RKO (cell line): ENCODE measurements at regions not wholly inside any gene's neighbourhood (a gene's known extent, or its start where the extent isn't known, plus 50 kb on each side); places are given as distances from the start of the nearest gene placed in this dataset.

Source experiments
- DNase-seq: peaks from one replicate; pipeline ENCODE4 v3.0.0-alpha.2; 2016; ENCODE audit warnings: low spot score

DNA sequence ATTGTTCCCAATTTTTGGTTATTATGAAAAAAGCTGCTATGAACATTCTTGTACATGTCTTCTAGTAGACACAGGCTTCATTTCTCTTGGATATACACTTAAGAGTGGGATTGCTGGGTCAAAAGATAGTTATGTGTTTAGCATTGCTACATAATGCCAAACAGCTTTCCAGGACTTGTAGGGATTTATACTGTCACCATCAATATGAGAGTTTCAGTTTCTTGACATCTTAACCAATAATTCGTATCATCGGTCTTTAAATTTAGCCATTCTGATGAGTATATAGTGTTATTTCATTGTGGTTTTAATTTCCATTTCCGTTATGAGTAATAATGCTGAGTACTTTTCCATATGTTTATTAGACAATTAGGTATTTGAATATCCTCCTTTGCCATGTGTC, 190.3 kb upstream of the PFN2 start:
- no peak for DNase-seq

DNA sequence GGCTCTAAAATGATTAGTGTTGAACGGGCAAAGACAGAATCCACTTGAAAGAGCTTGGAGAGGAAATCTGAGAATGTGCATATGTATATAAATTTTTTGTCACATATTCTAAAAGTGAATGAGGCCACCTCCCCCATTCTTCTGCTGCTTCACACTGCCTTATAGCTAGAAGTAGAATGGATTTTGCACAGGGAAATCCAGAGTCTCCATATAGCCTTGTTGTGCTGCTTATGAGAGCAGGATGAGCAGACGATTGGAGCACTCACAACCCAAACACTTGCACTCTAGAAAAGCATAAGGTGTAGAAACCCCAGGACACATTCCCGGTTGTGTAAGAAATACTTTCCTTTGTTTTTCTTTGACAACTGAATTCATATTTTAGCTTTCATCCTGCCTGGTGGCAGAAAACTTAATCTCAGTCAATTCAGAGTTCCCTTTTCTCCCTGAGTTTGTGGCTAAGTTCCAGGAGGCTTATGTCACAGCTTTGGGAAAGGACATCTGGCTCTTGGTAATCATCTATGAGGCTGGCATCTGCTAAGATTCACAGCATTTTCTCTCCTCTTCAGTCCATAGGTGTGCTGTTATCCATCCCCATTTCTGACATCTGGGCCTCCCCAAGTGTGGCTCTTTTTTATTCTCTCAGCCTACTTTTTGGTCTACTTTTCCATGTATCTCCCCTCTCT, 188.4 kb upstream of the PFN2 start:
- no peak for DNase-seq

DNA sequence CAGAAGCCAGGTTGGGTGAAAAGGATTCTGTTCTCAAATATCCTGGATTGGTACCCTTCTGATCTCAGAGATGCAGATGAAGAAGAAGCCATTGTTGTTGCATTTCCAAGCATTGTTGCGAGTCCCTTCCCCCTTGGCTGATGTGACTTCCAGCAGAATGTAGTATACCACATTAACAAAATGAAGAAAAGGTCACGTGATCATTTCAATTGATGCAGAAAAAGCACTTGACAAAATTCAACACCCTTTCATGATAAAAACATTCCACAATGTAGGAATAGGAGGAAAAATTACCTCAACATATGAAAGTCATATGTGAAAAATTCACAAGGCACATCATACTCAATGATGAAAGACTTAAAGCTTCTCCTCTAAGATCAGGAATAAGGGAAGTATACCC, 181.9 kb upstream of the PFN2 start:
- no peak for DNase-seq

DNA sequence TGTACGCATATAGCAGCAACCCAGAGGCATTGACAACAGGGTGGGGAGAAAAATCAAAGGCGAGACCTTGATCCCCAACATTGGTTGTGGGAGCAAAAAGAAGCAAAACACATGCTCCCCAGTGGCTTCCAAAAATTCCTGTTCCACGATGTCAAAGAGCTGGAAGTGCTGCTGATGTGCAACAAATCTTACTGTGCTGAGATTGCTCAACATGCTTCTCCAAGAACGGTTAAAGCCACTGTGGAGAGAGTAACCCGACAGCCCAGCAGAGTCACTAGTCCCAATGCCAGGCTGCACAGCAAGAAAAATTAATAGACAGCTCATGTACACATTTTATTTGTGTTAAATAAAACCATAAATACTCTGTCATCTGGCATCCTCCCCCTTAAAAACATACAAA, 179.9 kb upstream of the PFN2 start:
- DNase-seq = no peak

DNA sequence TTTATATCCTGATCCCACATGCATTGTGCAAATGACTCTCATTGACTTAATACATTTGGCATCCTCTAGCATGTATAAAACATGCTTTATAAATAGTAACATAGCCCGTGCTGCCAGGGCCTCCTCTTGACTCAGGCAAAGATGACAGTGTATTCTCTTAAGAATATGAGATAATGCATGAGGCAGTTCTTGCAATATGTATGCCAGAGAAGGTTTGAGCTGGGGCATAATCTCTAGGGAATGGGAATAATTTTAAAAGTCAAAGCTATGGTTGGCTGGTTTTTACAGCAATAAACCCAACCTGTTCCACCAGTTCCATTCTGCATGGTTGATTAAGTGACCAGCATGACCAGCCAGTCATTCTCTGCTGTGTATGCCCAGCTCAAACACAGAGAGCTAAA, 179.0 kb upstream of the PFN2 start:
- DNase-seq = peak; percentile 18

DNA sequence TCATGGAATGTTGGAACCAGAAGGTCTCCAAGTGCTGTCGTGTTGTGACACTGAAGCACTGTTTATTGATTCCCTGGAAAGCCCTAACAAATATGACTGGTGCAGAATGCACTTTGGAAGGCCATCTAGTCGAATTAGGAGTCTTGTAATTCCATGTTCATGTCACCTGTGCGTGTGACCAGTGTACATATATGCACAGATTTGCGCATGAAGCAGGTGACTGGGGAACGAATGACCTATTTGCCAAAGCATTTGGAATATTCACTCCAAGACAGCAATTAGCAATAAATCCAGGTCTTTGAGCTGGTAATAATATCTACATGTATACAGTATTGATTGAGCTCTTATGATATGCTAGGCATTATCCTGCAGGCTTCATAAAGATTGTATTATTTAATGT, 177.5 kb upstream of the PFN2 start:
- DNase-seq = no peak

DNA sequence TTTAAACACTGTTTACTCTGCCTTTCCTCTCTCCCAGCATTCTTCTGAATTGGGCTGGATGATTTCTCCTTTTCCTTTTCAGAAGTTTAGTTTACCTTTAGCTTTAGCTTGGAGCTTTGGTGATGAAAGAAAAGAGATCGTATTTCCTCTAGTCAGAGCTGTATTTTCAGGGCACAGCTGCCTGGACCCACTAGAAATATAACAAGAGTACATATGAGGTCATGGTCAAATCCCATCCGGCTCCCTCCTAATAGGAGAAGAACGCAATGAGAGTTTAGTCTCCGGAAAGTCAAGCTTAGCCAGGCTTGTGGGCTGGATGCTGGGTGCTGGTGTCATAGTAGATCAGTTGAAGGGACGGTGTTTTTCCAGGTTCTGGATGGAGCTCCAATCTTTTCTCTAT, 177.1 kb upstream of the PFN2 start:
- no peak for DNase-seq

DNA sequence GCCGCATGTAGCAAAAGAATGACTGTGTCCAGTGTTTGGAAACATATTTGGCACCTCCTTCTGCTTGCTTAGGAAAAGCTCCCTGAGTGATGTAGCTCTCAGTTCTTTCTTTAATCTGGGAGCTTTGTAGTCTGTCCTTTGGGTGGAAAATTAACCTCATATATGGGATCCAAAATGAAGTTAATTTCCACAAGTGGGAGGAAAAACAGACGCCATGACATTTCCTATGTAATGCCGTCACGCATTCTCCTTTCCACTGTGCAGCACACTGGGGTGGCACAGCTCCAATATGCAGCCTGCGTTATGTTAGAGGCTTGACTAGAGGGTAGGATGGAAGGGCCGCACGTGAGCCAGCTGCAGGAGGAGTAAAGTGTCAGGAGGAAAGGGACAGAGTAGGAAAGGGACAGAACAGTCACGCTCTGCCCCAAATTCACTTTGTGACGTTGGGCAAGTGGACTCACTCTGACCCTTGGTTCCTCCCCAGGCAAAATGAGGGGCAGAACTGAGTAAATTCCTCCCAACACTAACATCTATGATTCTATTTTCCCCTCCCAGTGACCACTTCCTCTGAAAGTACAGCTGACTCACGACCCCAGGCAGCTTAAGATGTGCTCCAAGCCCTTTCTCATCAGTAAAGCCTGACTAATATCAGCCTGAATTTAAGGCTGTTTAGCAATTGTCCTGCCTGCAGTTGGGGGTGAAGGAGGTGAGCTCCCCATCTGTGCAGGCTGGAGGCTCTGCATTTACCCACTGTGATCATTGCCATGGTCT, 176.5 kb upstream of the PFN2 start:
- peak; percentile 53 for DNase-seq

DNA sequence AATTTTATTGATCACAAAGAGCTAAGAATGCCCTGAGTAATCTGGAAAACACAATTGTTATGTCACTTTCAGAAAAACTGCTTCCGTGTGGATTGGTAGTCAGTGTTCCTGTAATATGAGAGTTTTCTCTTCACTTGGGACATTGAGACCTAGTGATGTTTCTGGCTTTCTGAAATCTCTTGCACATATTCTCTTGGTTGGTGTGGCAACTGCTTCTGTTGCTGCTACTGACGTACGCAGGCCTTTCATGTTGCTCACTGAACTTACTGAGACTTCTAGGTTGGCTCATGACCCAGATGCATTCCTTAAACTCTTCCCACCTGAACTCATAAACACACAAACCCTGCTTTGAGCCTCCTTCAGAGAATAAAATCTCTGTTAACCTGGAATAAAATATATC, 175.0 kb upstream of the PFN2 start:
- no peak for DNase-seq

DNA sequence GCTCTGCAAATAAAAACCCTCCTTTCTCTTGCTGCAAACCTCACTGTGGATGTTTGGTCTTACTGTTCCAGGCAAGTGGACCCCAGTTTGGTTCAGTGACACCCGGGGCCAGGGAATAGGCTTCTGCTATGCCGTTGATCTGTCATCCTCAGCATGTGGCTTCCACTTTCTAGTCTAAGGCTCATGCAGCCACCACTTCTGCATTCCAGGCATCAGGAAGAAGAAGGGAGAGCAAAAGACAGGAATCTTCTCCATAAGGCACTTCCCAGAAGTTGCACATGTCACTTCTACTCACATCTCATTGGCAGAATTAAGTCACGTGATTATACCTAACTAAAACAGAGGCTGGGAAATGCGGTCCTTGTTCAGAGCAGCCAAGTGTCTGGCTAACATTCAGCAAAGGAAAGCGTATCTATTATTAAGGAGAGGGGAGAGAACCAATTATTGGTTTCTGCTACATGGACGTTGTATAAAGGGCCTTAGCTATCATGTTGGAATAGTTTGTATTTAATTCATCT, 173.6 kb upstream of the PFN2 start:
- no peak for DNase-seq

DNA sequence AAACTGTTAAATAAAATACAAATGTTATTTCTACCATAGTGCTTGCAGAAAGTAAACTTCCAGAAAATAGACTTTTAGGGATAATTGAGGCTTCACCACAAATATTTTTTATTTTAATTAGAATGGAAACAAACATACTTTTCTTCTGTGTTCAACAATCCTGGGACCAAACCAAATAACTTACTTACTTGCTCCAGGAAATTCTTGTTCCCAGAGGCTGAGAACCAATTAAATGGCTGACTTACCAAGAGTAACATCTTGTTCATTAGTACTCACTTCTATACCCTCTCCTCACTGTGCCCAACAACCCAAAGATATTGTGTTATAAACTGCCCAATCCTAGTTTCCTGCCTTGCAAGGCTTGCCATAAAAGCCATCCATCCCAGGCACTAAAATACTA, 172.2 kb upstream of the PFN2 start:
- DNase-seq = no peak

DNA sequence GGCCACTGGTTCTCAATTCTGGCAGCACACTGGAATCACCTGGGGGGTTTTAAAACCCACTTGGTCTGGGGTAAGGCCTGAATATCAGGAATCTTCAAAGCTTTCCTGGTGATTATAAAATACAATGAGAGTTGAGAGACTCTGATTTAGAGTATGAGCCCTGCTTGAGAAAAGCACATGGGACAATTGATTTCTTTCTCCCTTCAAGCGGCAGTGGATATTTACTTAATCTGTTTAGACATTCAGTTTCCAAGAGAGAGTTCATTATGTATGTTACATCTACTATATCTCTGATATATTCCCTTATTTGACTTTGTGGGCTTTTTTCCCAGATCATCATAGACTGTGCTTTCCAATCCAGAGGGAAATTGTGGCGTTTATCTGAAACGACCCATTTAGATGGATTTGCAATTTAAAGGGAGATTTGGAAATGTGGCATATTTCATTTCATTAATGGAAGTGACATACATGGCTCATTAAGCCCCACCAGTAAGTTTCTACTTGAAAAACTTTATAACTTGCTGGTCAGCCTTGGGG, 171.2 kb upstream of the PFN2 start:
- DNase-seq = no peak

DNA sequence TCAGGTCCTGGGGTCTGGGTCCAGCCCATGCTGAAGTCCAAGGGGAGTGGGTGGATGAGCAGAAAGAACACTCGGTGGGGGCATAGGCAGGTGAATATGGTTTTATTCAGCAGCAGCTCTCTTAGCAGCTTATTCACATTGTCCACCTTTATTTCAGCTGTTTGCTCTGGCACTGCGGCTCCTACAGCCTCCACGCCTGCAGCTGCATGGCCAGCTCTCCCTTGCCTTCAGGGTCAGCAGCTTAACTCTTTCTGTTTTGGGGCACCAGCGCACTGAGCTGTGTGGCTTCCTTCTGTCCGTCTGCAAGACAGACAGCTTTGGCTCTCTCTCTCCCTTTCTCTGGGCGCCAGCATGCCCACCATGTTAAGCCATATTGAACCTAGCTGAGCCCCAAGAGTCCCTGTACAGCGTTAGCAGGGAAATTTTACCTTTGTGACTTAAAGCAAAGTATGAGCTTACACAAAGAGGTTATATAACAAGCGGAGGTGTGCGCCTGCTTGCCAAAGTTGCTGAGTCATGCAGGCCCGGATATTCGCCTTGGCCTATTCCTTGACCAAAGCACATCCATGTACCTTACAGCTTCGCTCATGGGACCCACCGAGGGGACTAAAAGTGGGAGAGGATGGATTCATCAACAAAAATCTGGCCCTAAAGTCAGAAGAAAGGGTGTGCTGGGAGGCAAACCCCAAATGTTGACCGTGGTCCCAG, 170.1 kb upstream of the PFN2 start:
- no peak for DNase-seq

DNA sequence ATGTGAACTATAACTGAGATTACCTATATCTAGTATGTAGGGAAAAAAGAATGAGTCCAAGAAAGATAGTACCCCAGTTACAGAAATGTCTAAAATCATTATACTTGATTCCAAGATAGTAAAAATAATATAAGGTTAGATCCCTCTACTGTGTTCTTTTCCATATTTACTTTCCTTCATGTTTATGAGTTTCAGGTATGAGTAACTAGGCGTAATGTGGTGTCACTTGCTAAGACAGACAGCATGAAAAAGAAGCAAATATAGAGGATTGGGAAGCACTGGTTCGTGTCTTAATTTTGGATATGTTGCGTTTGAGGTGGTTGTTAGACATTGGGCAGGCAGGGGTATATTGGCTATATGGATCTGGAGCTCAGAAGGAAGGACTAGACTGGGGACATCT, 168.1 kb upstream of the PFN2 start:
- no peak for DNase-seq

DNA sequence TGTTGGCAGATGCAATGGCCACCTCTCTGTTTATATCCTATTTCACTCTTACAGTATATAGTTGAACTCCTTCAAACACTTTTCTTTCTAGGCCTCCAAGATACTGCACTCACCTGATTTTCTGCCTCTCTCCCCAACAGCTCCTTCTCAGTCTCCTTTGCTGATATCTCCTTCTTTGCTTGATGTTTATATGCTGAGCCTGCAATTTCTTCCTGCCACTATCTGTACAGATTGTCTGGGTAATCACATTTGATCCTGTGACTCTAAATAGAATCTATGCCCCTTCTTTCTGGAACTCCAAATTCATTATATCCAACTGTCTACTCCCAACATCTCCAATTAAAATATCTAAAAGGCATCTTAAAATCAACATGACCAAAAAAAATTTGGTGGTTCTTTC, 165.5 kb upstream of the PFN2 start:
- DNase-seq = no peak

DNA sequence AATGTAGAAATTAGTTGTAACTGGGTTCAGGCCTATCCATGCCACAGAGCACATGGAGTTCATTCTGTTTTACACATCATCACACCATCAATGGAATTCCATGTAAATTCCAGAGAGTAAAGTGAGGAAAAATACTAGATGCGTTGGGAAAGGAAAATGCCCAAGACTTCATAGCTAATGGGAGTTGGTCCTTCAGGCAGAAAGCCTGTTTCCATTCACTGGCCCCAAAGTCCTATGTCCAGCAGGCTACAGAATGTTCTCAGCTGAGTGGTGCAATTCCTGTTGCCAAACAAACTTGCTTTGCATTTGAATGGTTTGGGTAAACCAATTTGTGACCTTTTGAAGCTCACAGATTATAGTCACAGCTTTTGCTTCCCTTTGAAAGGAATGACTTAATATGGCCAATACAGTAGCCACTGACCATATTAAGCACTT, 164.6 kb upstream of the PFN2 start:
- DNase-seq = no peak

DNA sequence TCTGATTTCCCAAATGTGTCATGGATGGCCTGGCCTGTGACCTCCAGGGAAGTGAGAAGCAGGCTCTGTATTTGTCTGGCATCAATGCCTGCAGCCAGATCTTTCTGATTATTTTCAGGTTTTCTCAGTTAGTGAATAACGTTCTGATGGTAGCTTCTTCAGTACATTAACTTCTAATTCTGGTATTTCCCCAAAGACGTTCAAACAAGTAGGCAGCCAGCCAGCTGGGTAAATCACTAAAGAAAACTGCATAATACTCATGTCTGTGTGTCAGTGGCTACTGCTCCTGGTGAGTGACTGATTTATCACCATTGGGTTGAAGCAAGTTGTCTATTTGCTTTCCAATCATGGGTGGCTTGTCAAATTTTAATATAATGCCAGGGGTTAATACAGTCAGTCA, 162.6 kb upstream of the PFN2 start:
- no peak for DNase-seq

DNA sequence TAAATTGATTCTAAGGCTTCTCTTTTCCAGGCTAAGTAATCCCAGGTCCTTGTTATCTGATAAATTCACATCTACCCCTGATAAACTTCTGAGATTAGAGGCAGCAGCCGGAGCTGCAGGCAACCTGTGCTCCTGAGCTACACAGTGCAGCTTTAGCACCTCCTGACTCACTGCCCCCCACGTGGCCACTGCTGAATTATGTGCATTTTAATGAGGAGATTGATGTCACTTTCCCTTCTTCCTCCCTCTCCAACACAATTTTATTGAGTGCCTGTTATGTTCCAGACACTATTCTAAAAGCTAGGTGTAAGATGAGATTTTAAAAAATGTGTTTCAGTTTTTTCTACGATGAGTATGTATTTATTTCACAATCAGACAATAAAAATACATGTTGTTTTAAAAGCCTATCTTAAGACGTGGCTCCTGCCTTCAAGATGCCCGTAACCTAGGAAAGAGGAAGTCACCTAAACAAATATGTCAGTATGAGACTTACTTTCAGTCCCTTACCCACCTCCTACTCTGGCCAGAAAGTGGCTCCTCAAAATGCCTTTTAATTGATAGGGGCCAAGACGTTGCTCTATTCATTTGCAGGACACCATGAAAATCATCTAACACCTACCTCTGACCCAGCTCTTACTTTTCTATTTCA, 161.5 kb upstream of the PFN2 start:
- peak; percentile 22 for DNase-seq

DNA sequence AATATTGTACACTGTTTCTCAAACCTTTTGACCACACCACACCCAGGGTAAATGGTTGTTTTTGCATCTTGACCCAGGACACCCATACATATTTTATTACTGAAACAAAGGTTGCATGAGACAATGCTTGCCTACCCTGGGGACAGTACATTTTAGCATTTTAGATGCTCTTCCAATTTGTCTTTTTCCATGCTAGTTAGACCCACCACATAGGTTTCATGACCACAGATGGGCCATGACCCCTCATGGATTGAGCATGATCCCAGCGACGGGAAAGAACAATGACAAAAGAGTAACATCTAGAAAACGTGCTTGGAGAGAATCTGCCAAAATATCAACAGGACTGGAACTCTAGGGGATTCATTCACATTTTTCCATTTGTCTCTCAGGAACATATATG, 161.0 kb upstream of the PFN2 start:
- DNase-seq = no peak

DNA sequence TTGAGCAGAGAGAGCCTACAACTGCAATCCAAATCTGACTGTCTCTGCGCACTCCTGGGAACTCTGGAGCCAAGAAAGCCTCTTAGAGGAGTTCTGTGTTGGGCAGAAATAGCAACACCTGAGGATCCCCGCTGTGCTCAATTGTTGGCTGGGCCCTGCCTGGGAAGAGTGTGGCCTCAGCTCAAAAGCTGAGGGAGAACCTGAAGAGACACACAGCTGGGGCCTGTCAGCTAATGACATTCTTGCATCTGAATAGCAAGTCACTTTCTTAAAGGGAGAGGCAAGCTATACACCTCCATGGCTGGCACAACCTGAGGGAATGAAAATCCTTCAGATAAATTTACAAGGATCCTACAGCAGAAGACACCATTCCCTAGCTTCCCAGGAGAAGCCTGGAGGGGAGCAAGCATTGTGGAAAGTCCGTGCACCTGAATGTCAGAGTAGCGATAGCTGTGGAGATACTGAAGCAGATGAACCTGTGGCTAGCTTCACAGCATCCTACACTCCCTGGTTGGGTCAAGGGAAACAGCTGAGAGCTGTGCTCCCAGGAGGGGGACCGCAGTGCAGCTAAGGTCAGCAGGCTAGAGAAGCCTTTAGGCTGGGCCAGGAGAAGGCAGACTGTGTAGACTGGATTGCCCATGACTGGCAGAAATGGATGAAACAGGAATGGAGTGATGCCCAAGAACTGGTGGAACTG, 159.9 kb upstream of the PFN2 start:
- DNase-seq = no peak

DNA sequence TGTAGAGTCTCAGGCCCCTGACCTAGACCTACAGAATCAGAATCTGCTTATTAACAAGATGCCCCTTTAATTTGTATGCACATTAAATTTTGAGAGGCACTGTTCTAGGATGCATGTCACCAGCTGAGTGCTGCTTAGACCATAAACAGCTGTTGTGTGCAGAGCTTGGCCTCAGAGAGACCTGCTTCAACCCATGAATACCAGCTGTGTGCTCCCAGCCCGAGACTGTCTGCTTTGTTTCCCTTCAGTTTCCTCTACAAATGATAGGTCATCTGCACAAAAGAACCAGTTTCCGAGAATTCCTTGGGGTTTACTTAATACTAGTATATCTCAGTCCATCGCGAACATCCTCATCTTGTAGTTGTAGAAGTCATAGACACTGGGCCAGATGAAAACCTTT, 158.5 kb upstream of the PFN2 start:
- DNase-seq = no peak

DNA sequence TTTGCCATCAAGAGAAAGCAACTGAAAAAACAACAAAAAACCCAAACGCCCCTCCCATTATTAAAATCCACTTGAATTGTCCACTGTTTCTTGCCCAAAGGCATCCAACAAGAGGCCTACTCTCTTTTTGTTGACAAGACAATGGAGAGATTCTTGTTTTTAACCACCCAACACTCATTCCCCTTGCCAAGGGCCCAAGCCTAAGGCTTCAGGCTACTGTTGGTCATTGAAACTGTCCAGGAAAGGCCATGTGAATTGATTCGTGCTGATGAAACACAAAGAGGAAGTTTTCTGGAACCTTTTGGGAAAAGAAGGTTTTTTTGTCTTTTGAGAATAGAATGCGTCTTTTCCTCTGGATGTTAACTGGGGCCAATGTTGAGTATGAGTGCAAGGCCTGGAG, 157.4 kb upstream of the PFN2 start:
- DNase-seq = no peak
